Stimulated activated CD4-positive, alpha-beta T cell treated with anti-CD3 and anti-CD28 coated beads, Interleukin-15, amount 100 ng/mL, for 1 hour (primary cell): ENCODE measurements at regions not wholly inside any gene's neighbourhood (a gene's known extent, or its start where the extent isn't known, plus 50 kb on each side); places are given as distances from the start of the nearest gene placed in this dataset.
A peak's percentile ranks its signal among the peaks of the same experiment; 100 is the strongest.
"Not testable (repeated sequence)": the region's sequence is repeated elsewhere in the genome, so short reads cannot be mapped to it uniquely, and the experiment has no call there.

ENCODE experiments used
- DNase-seq, 2 donors: peaks; one replicate each; pipeline ENCODE4 v3.0.0-alpha.2; 2020; ENCODE audit warnings: low read depth in 1 of 2, low spot score in 1 of 2

DNA sequence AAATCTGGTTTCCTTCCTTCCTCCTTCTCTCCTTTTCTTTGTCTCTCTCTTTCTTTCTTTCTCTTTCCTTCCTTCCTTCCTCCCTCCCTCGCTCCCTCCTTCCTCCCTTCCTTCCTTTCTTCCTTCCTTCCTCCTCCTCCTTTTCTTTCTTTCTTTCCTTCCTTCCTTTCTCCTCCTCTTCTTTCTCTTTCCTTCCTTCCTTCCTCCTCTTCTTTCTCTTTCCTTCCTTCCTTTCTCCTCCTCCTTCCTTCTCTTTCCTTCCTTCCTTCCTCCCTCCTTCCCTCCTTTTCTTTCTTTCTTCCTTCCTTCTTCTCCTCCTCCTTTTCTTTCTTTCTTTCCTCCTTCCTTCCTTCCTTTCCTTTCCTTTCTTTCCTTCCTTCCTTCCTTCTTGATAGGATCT, 61.2 kb downstream of the VIP start:
- DNase-seq: no peak

DNA sequence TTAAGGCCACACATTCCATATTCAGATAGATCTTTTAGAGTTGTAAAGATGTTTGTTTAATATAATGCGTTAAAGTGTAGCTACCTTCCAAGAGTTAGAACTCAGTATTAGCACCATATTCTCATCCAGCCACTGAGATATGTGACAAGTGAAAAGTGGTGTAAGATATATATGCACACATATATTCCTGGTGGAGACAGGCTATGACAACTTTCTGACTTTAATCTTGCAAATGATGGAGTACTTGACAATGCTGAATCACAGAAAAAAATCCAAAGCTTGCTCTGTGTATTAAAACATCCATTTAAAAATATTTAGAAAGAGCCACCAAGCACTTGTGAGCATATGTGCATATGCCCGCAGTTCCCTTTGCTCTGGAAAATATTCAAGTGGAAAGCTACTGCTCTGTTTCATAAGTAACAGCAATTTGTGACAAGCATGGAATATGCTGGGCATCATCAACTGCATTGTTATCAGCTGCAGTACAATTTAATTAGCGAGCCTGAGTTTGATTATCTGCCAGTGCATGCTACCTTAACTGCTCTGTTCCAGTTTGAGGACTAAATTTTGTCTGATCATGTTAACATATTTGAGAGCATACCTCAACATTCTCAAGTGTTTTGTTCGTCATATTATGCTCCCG, 64.8 kb downstream of the VIP start:
- DNase-seq: no peak

DNA sequence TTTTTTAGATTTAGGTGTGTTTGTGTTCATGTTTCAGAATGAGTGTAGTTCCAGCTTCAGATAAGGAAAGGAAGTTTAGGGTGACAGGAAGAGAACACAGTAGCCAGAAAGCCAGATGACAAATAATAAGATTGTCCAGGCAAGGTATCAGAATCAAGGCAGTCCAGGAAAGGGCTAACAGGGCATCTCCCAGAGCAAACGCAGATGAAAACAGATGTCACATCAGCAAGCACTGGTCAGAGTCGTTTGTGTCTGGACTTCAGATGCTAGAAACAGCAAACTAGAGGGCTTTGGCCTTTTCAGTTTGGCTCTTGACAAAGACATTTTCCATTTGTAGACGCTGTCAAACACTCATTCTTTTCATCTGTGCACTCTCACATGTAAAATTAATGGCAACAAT, 65.5 kb downstream of the VIP start:
- DNase-seq: no peak

DNA sequence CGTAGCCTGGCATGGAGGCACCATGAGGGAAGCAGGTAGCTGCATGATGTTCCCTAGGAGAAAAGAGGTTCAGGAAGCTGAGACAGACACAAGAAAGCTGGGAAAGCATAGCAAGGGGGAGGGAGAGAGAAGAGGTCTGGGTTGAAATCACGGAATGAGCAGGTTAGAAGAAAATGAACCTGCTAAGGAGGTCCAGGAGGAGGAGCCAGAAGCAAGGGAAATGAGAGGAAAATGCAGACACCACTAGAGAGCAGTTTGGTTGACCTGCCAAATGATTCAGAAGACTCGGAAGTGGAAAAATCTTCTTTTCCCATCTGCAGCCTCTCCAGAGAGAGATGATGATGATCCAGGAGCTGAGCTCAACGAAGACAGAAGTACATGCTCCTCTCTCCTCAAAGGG, 70.9 kb downstream of the VIP start:
- no peak for DNase-seq

DNA sequence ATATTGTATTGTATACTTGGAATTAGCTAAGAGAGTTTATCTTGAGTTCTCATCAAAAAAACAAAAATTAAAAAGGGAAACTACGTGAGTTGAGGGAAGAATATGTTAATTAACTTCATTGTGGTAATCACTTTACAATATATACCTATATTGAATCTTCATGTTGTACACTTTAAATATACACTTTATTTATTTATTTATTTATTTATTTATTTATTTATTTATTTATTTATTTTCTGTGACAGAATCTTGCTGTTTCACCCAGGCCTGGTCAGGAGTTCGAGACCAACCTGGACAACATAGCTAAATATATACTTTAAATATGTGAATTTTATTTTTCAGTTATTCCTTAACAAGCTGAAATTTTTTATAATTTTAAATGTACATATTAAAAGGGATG, 74.1 kb downstream of the VIP start:
- no peak for DNase-seq

DNA sequence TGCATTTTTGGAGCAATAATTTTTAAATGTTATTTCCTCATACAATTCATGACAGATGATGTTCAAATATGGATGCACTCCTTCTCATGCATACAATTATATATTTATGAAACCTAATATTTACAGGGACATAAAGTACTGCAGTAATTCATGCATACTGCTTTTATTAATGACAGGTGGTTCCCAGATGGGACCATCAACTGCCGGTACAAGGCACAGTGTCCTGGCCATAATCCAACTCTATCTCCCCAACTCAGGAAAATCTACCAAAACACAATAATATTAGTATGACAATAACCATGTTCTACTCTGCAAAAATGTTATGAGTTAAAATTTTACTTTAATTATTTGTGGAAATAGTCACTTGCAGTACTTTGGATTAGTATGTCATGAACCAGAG, 77.8 kb downstream of the VIP start:
- no peak for DNase-seq

DNA sequence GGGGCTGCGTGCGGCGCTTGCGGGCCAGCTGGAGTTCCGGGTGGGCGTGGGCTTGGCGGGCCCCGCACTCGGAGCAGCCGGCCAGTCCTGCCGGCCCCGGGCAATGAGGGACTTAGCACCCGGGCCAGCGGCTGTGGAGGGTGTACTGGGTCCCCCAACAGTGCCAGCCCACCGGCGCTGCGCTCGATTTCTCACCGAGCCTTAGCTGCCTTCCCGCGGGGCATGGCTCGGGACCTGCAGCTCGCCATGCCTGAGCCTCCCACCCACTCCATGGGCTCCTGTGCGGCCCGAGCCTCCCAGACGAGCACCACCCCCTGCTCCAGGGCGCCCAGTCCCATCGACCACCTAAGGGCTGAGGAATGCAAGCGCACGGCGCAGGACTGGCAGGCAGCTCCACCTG, 83.8 kb downstream of the VIP start:
- DNase-seq: not testable (repeated sequence)

DNA sequence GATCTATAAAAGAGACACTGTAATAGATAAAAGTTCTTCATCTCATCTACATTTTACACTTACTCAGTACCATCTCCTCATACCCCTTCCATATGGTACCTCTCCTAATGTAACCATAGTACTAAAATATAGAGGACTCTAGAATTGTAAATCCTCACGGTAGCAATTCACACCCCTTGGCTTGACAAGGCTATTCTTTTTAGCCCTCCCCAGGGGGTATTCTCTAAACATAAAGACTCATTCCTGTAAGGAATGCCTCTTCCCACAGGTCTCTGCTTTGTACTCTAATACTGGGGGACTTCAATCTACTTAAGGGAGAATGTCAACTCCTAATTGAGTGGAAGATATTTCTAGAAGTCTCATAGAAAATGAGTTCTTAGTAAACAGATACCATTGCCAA, 85.9 kb downstream of the VIP start:
- DNase-seq: no peak

DNA sequence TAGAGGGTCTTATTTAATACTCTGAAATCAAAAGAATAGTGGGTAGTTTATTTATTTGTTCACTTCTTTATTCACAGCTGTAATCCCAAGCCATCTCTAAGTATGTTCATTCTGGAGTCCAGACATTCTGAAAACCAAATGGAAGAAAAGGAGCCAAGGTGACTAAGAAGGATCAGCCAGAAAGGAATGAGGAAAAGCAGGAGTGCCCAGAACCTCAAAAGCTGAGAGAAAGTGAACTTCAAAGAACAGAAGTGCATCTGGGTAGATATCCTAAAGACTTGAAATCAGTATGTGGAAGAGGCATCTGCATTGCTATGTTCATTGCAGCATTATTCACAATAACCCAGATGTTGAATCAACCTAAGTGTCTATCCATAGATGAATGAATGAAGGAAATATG, 94.8 kb downstream of the VIP start:
- no peak for DNase-seq

DNA sequence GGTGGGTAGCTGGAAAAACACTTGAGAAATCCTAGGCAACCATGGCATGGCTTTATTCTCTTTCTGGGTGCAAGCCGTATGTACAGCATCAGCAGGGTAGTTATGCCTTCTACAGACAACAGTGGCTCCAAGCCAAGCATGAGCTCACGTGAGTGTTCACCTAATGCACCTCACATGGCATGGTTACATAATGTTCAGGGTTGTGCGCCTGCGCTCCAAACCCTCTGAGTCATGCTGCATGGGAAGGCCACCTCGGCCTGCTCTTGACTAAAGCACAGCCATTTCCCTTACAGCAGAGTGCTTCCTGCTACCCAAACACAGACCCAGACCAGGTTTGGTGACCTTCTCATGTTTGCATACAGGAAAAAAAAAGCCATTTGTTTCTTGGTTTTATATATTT, 96.2 kb downstream of the VIP start:
- DNase-seq: no peak

DNA sequence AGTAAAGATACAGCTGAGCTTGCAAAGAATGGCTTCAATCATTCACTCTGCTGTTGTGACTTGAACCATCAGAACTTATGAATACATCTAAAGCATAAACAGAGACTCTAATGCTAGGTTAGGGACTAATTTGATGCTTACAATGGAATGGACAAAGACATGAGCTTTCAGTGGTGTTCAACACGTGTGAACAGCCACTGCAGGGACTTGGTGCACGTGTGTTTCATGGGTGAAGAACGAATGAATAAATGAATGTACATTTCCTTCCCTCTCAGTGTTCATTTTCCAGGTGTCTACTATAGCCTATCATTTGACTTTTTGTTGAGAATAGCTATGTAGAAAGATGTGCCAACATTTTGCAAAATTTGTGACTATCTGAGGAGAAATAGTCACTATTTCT, 98.3 kb downstream of the VIP start:
- no peak for DNase-seq

DNA sequence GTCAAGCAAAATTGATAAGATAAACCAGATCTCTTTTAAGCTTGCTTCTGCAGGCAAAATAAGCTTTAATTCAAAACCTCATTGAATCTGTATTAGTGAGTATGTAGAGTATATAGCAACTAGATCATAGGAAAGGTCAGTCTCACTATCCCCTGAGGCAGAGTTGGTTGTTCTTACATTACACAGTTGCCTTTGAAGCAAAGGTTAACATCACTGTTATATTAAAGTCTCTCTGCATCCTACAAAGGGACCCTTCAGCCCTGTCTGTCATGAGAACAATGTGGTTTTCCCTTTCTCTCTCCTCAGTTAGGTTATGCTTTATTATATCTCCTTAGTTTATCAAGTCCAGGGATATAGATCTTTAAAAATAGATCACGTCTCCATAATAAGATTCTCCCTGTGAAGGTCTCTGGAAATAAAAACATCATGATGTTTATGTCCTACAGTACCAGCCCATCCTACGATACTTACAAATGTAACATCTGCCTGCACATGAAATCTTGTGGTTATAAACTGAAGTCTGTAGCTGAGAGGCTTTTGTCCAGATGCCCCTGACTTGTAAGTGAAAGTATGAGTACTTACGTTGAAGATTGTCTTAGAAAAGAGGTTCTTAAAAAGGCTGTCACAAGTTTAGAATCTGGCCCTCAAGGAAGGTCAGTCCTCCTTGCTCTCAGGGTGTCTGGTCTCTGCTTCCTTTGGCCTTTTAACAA, 103.6 kb downstream of the VIP start:
- no peak for DNase-seq

DNA sequence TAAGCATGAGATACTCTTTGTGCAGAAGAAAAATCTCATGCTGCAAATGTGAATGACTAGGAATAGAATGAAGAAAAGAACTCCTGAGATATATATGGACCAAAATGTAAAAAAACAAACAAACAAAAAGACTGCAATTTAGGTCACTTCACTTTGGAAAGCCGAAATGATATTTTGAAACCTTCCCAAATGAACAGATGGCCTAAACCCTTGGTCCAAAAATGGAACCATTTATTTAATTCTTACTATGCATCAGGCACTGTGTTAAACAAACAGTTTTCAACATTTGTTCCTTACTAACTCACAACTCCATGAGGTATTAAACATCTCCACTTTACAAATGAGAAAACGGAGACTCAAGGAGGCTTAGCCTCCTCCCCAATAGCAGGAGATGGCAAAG, 107.5 kb downstream of the VIP start:
- DNase-seq: no peak

DNA sequence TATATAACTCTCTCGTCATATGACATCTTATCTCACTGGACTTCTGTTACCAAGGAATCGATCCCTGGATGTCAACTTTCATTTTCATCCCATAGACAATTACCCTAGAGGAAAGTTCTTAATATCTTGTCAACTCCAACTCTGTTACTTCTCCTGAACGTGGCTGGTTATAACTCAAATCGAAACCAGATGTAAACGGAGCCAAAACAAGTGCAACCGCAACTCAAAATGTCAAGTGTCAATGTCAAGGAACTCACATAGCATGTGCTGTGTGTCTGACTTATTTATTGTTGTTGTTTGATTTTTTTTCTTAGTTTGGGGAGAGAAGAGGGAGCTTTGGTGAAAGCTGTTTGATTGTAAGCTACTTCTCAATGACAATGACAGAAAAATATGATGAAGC, 108.6 kb downstream of the VIP start:
- no peak for DNase-seq

DNA sequence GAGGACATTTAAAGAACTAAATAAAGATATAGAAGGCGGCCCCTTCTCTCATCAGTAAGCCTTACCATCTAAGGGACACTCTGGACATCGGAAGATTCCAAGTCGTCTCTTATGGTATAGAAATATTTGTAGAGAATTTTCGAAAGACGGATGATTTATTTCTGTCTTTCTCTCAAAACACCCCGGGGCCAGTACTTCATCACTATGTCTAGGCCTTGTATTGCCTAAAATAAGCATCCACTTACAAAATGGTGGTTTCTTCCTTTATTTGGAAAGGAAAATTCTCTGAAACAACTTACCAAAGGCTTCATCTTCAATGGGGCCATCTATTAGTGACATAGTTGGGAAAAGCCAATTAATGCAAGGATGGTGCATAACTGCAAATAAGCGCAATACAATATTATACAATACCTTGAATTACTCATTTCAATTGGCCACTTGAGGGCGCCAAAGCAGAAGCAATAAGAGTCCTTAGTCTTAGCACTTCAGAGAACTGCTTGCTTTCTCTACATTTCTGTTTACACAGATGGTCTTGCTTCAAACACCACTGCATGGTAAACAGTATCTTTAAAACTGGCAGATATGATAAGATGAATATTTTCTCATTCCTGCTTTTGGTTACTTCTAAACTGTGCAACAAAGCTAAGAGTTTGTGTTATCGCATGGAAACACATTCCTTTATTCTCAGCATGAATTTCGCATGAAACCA, 113.2 kb downstream of the VIP start:
- peak in 1 of 2 donors; percentile 8 for DNase-seq

DNA sequence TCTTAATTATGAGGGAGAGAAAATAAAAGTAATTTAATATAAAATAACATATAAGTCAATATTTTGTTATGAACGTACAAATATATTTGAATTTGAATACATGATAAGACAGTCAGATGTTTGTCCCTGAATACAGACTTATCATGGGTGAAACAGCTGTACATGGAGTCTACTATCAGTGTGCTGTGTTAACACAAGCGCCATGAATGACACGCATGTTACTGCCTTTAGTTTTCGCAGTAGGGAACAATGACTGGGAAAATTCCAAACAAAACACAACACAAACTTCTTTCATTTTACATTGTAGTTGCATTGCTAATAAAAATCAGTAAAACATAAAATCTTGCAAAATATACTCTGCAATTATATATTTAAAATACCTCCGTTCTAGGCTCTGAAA, 108.6 kb downstream of the FBXO5 start:
- DNase-seq: no peak

DNA sequence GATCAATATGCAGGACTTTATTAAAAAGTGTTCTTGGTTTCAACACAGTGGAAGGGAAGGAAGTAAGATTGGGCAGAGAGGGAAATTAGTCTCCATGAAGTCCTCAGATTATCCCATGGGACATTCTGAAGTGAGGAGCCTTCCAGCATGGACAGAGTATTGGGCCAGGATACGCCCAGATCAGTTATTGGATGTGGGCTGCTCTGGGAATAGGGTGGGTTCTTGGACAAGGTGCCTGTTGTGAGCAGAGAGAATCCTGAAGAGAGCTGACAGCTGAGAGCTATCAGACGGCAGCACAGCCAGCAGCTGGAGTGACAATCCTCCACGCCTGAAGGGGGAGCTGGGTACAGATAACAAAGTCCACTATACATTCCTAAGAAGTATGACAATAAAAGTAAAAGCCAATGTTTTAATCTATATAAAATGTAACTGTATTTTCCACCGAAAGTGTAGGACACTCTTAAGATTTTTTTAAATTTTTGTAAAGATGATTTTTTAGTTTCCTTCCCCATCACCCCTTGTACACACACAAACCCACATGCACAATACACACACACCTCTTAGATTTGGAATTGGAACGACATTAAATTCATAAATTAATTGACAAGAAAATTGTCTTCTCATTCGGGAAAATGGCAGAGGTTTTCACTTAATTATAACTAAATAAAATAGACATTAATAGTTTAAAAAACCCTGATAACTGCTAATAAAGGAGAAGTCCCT, 107.8 kb downstream of the FBXO5 start:
- DNase-seq: no peak

DNA sequence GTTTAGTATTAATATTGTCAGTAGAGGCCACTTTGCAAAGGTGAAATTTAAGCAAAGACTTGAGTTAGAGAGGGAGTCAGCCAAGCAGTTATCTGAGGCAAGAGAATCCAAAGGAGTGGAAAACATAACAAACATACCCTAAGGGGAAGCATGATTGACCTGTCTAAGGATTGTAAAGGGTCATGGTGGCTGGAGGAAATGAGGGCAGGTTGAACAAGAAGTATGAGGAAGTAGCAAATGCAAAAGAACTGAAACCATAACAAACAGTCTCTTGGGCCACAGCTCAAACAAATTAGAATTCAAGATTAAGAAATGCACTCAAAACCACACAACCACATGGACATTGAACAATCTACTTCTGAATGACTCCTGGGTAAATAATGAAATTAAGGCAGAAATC, 103.2 kb downstream of the FBXO5 start:
- DNase-seq: no peak

DNA sequence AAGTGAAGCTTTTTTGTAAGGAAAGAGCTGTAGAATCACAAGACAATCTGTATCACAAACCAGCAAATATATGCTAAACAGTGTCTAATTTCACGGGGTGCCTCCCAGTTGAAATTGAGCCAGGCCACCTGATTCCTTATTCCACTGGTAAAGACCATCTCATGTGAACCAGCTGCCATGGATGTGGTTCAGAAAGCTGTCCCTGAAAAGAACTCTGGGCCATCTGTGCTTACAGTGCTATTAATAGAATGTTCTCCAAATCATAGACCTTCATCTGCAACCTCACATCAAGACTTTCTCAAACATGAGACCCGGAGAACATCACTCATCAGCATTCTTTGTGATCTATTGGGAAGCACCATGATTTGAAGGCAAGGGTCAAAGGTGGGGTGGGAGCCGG, 89.7 kb downstream of the FBXO5 start:
- DNase-seq: no peak

DNA sequence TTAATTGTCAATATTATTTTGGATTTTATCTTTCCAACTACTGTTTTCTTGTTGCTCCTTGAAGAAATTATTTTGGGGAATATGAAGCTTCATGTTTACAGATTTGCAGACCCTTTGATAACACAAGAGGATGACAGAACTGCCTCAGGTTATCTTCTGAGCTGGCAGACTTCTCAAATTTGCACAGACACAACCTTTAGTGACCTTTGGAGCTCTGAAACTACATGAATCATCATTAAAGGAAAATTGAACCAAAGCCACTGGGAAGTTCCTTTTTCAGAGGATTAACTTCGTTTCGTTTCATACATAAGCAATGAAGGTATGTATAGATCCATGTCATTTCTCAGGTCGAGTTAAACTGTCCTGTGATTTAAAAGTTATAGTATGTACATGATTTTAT, 85.9 kb downstream of the FBXO5 start:
- no peak for DNase-seq

DNA sequence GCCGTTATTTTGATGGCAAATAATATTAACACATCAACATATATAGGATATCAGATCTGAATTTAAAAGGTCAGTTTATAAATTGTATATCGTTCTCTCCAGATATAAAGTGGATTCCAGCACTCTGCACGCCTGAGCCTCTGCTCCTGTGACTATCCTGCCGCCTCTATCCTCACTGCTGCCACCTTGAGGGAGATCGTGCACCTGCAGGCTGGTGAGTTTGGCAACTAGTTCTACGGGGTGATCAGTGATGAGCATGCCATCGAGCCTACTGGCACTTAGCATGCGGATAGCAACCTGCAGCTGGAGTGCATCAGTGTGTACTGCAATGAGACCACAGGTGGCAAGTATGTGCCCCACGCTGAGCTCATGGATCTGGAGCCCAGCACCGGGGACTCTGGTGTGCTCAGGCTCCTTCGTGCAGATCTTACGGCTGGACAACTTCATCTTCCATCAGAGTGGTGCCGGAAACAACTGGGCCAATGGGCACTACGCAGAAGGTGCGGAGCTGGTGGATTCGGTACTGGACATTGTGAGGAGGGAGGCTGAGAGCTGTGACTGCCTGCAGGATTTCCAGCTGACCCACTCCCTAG, 84.9 kb downstream of the FBXO5 start:
- peak; percentile 28 to 52 for DNase-seq

DNA sequence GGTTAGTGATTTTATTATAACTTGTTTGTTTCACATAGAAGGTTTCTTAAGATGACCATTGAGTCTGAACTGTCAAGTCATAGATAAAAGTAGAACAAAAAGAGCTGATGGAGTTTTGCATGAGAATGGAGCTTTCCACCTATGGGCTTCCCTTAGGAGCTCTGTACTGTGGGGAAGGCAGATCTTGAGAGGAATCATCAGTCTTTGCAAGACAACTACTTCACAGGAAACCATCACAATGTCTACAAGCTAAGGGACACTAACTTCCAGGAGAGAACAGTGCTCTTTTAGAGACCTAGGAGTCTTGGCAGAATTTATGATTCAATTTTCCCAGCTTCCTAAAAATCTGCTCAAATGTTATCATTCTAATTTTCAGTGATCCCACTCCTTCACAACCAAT, 78.2 kb downstream of the FBXO5 start:
- DNase-seq: no peak
